ENCODE measurements at regions not wholly inside any gene's neighbourhood (a gene's known extent, or its start where the extent isn't known, plus 50 kb on each side); places are given as distances from the start of the nearest gene placed in this dataset.

GRCh38 chr12:58537278-58537677 lies 383.0 kb downstream of the LRIG3 start:
- ATAC-seq (ENCODE audit: insufficient number of reproducible peaks, low FRiP score, low read depth) (no peak), DNase-seq (ENCODE audit: low spot score) (no peak)
- H3K27ac ChIP-seq: peak overlapping the region; percentile 10 to 24
- H3K4me3 ChIP-seq: no peak overlapping the region
- no peaks in the 10 kb centered on the region for H3K36me3 ChIP-seq
- TF ChIP-seq CTCF (IDR thresholded peaks at IDR 0.05): no peak
- no peaks in the 10 kb centered on the region for H3K27me3 ChIP-seq (replicated peaks; ENCODE audit: insufficient read depth)
- no peaks in the 10 kb centered on the region for H3K9me3 ChIP-seq
- H3K4me1 ChIP-seq (ENCODE audit: control insufficient read depth in 1 of 2, low read depth in 2 of 2): peaks cover 14 to 17% of the 10 kb centered on the region in 2 donors

GRCh38 chr12:58539295-58539694 lies 381.0 kb downstream of the LRIG3 start:
- ATAC-seq (ENCODE audit: insufficient number of reproducible peaks, low FRiP score, low read depth): no peak
- H3K36me3 ChIP-seq: no peaks in the 10 kb centered on the region
- no peak overlapping the region for H3K27ac ChIP-seq
- H3K4me3 ChIP-seq: no peak overlapping the region
- H3K4me1 ChIP-seq (ENCODE audit: control insufficient read depth in 1 of 2, low read depth in 2 of 2): peaks cover 14 to 17% of the 10 kb centered on the region in 2 donors
- H3K9me3 ChIP-seq: no peaks in the 10 kb centered on the region
- no peak for TF ChIP-seq CTCF (IDR thresholded peaks at IDR 0.05)
- DNase-seq (ENCODE audit: low spot score): no peak
- no peaks in the 10 kb centered on the region for H3K27me3 ChIP-seq (replicated peaks; ENCODE audit: insufficient read depth)

- ATAC-seq (ENCODE audit: insufficient number of reproducible peaks, low FRiP score, low read depth) (no peak), DNase-seq (ENCODE audit: low spot score) (no peak)
Observed at GRCh38 chr12:58540480-58541299, 379.6 kb downstream of the LRIG3 start.

GRCh38 chr12:58541300-58541690 lies 379.0 kb downstream of the LRIG3 start:
- H3K9me3 ChIP-seq: no peaks in the 10 kb centered on the region
- no peaks in the 10 kb centered on the region for H3K36me3 ChIP-seq
- H3K4me3 ChIP-seq: no peak overlapping the region
- DNase-seq (ENCODE audit: low spot score): no peak
- TF ChIP-seq CTCF (IDR thresholded peaks at IDR 0.05): no peak
- peaks cover 14 to 17% of the 10 kb centered on the region in 2 donors for H3K4me1 ChIP-seq (ENCODE audit: control insufficient read depth in 1 of 2, low read depth in 2 of 2)
- H3K27me3 ChIP-seq (replicated peaks; ENCODE audit: insufficient read depth): no peaks in the 10 kb centered on the region
- ATAC-seq (ENCODE audit: insufficient number of reproducible peaks, low FRiP score, low read depth): no peak
- no peak overlapping the region for H3K27ac ChIP-seq

More at GRCh38 chr12:58540480-58541299, 379.6 kb downstream of the LRIG3 start:
- no peaks in the 10 kb centered on the region for H3K27me3 ChIP-seq (replicated peaks; ENCODE audit: insufficient read depth)
- no peaks in the 10 kb centered on the region for H3K9me3 ChIP-seq
- H3K36me3 ChIP-seq: no peaks in the 10 kb centered on the region
- H3K4me1 ChIP-seq (ENCODE audit: control insufficient read depth in 1 of 2, low read depth in 2 of 2): peaks cover 14 to 17% of the 10 kb centered on the region in 2 donors
- H3K4me3 ChIP-seq: no peak overlapping the region
- H3K27ac ChIP-seq: no peak overlapping the region
- peak; percentile 67 for TF ChIP-seq CTCF (IDR thresholded peaks at IDR 0.05)

GRCh38 chr12:58544281-58544680 lies 376.0 kb downstream of the LRIG3 start:
- H3K9me3 ChIP-seq: no peaks in the 10 kb centered on the region
- no peaks in the 10 kb centered on the region for H3K36me3 ChIP-seq
- no peak for ATAC-seq (ENCODE audit: insufficient number of reproducible peaks, low FRiP score, low read depth)
- no peak for DNase-seq (ENCODE audit: low spot score)
- H3K27ac ChIP-seq: no peak overlapping the region
- H3K4me1 ChIP-seq (ENCODE audit: control insufficient read depth in 1 of 2, low read depth in 2 of 2): peaks cover 0 to 8% of the 10 kb centered on the region in 2 donors
- TF ChIP-seq CTCF (IDR thresholded peaks at IDR 0.05): no peak
- no peaks in the 10 kb centered on the region for H3K27me3 ChIP-seq (replicated peaks; ENCODE audit: insufficient read depth)
- H3K4me3 ChIP-seq: no peak overlapping the region

Data from thoracic aorta (tissue), 2 donors.